Panc1 (cell line): ENCODE measurements at regions not wholly inside any gene's neighbourhood (a gene's known extent, or its start where the extent isn't known, plus 50 kb on each side); places are given as distances from the start of the nearest gene placed in this dataset.

Source experiments
- CTCF ChIP-seq: fragments of 450-650 bp; IDR thresholded peaks from 2 replicates; pipeline ENCODE4 v1.5.1; 2017; ENCODE audit warnings: mild to moderate bottlenecking
- POLR2AphosphoS5 ChIP-seq: IDR thresholded peaks from 2 replicates; pipeline ENCODE4 v1.6.1; 2012; ENCODE audit warnings: mild to moderate bottlenecking, low read depth, low read length, moderate library complexity
- SIN3A ChIP-seq: IDR thresholded peaks from 2 replicates; pipeline ENCODE4 v1.6.1; 2012; ENCODE audit warnings: low read depth, mild to moderate bottlenecking, low read length, moderate library complexity, borderline replicate concordance; ENCODE audit not compliant: insufficient read depth

DNA sequence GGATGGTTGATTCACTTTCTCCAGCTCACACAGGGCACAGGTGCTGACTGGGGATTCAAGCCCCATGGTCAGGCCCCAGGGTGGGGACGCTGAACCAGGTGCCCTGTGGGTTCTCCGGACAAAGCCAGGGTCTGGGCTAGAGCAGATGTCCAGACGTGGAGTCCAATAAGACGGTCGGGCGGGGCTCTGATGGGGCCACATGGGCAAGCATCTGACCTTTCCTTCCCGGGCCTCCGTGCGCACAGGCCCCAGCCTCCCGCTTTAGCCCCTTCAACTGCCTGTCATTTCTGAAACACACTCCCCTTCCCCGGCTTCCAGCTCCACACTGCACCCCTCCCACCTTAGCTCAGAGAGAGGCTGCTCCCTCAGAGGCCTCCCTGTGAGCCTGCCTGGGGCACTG is 153.0 kb upstream of the PPP2R2D start:
- TF ChIP-seq POLR2AphosphoS5 (no peak), CTCF (no peak), SIN3A (no peak)
